Psoas muscle (tissue), 7 donors: ENCODE measurements at regions not wholly inside any gene's neighbourhood (a gene's known extent, or its start where the extent isn't known, plus 50 kb on each side); places are given as distances from the start of the nearest gene placed in this dataset.
"Not testable (repeated sequence)": the region's sequence is repeated elsewhere in the genome, so short reads cannot be mapped to it uniquely, and the experiment has no call there.

Source experiments
- ATAC-seq, 4 donors: fragments of 200-7000 bp; cut with Tn5 transposase; one replicate each; pipeline ENCODE4 v1.9.1; 2020; ENCODE audit warnings: moderate library complexity in 3 of 4, mild to moderate bottlenecking in 2 of 4
- DNase-seq, 2 donors: peaks; one replicate each; pipeline ENCODE4 v3.0.0-alpha.2; 2020
- H3K27ac ChIP-seq: fragments of 200-600 bp; one replicate; pipeline ENCODE4 v1.8.0; 2022
- H3K27me3 ChIP-seq, 3 donors: fragments of 200-600 bp in 1 of 3; one replicate each; pipeline versions ENCODE4 v1.6.1 to v1.8.0; 2013 to 2022; ENCODE audit warnings: low read length in 2 of 3, mild to moderate bottlenecking in 2 of 3, moderate library complexity in 1 of 3; ENCODE audit not compliant: insufficient read depth in 3 of 3
- H3K36me3 ChIP-seq, 2 donors: fragments of 200-600 bp in 1 of 2; one replicate each; pipeline versions ENCODE4 v1.6.1 to v1.8.0; 2013 to 2022; ENCODE audit warnings: low read depth in 1 of 2, mild to moderate bottlenecking in 1 of 2, moderate library complexity in 1 of 2; ENCODE audit not compliant: insufficient read depth in 1 of 2
- H3K4me1 ChIP-seq: fragments of 200-600 bp; one replicate; pipeline ENCODE4 v1.8.0; 2022
- H3K4me3 ChIP-seq: fragments of 200-600 bp; one replicate; pipeline ENCODE4 v1.8.0; 2022; ENCODE audit warnings: mild to moderate bottlenecking
- H3K9me3 ChIP-seq: fragments of 200-600 bp; one replicate; pipeline ENCODE4 v1.8.0; 2022
- CTCF ChIP-seq: fragments of 200-600 bp; IDR thresholded peaks from one replicate; pipeline ENCODE4 v1.8.0; 2022; ENCODE audit warnings: antibody characterized with exemption
- WGBS, 3 donors: extraction: QIAGEN DNeasy Blood & Tissue Kit; methylation state at CpG; one replicate each; pipeline versions ENCODE4 v1.1.6 to v1.1.7; 2013; 5-methylcytosine and 5-hydroxymethylcytosine counted together
- intact Hi-C, 2 donors: fragments of 100-400 bp; cut with DNase I; formaldehyde crosslinking; loops; one replicate each; pipeline versions ENCODE4 v1.11.0 to v1.14.2; 2022
- donor health status: healthy with polysubstance abuse.
- donor health status: DM: no; HTN: no; CAD: no; lungs with moderate emphysema.
- donor health status: Bipolar disorder and iron deficiency.
- donor health status: healthy.
- donor health status: DM: yes; HTN: yes; CAD: no.
- donor health status: DM: no; HTN: no; CAD: no.
- donor health status: DM: yes; HTN: yes; CAD: no.

DNA sequence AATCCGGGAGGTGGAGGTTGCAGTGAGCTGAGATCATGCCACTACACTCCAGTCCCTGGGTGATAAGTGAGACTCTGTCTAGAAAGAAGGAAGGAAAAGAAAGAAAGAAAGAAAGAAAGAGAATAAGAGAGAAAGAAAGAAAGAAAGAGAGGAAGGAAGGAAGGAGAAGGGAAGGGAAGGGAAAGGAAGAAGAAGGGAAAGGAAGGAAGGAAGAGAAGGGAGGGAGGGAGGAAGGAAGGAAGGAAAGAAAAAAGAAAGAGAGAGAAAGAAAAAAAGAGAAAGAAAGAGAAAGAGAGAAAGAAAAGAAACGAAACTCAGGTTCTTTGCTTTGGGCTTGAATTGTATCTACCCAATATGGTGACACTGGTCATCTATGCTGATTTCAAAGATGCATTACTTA is 102.3 kb upstream of the GATA6 start:
- ATAC-seq (no peak), DNase-seq (no peak)
- Histone ChIP-seq H3K36me3 (no peaks in the 10 kb centered on the region), H3K9me3 (no peaks in the 10 kb centered on the region), H3K4me3 (no peak overlapping the region), H3K4me1 (no peaks in the 10 kb centered on the region), H3K27ac (no peak overlapping the region), H3K27me3 (no peaks in the 10 kb centered on the region)
- 82 to 90% (median 86%) methylated on average over 2 of the region's 2 CpGs for WGBS, 3 donors
- no peak for TF ChIP-seq CTCF
- intact Hi-C loops: no loop called here

DNA sequence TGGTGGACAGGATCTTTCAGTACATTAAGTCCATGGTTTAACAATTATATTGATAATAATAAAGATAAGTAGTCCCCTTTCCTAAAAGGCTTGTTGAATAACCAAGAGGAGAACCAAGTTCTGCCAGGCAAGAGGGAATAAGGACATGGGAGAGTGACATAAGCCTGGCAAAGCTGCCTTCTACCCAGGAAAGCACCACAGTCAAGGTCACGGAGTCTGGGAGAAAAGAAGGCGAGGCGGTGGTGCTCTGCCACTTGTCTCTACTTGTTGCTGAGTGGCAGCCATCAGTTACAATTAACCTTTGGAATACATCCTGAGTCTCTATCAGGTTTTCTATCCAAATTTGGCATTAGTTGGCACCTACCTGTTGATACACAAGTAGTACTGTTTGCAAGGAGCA is 101.7 kb upstream of the GATA6 start:
- ATAC-seq: no peak
- no peaks in the 10 kb centered on the region for H3K4me1 ChIP-seq
- no peak overlapping the region for H3K4me3 ChIP-seq
- intact Hi-C loops: no loop called here
- no peaks in the 10 kb centered on the region for H3K9me3 ChIP-seq
- no peak overlapping the region for H3K27ac ChIP-seq
- no peaks in the 10 kb centered on the region for H3K27me3 ChIP-seq
- 83 to 93% (median 91%) methylated on average over 3 of the region's 3 CpGs for WGBS, 3 donors
- DNase-seq: no peak
- no peak for TF ChIP-seq CTCF
- H3K36me3 ChIP-seq: no peaks in the 10 kb centered on the region

GRCh38 chr18:22068784-22069183 is 100.6 kb upstream of the GATA6 start:
- H3K27me3 ChIP-seq, H3K9me3 ChIP-seq, H3K4me1 ChIP-seq, H3K4me3 ChIP-seq, intact Hi-C loops, H3K36me3 ChIP-seq, H3K27ac ChIP-seq, DNase-seq, ATAC-seq: not testable (repeated sequence)
- 79 to 100% (median 88%) methylated on average over 2 of the region's 2 CpGs for WGBS, 3 donors

GRCh38 chr18:22069916-22070315 is 99.5 kb upstream of the GATA6 start:
- no peak overlapping the region for H3K27ac ChIP-seq
- H3K9me3 ChIP-seq: no peaks in the 10 kb centered on the region
- 70 to 80% (median 72%) methylated on average over 8 of the region's 8 CpGs for WGBS, 3 donors
- H3K27me3 ChIP-seq: no peaks in the 10 kb centered on the region
- H3K4me3 ChIP-seq: no peak overlapping the region
- intact Hi-C loops: no loop called here
- DNase-seq (no peak), ATAC-seq (no peak)
- TF ChIP-seq CTCF: no peak
- H3K4me1 ChIP-seq: no peaks in the 10 kb centered on the region
- H3K36me3 ChIP-seq: no peaks in the 10 kb centered on the region

GRCh38 chr18:22073411-22073810 is 96.0 kb upstream of the GATA6 start:
- no peaks in the 10 kb centered on the region for H3K9me3 ChIP-seq
- H3K27ac ChIP-seq: no peak overlapping the region
- WGBS, 3 donors: 85 to 92% (median 87%) methylated on average over 5 of the region's 5 CpGs
- intact Hi-C loops: no loop called here
- no peak for TF ChIP-seq CTCF
- H3K36me3 ChIP-seq: no peaks in the 10 kb centered on the region
- DNase-seq: no peak
- H3K4me3 ChIP-seq: no peak overlapping the region
- no peaks in the 10 kb centered on the region for H3K4me1 ChIP-seq
- no peak for ATAC-seq
- H3K27me3 ChIP-seq: no peaks in the 10 kb centered on the region
